ENCODE measurements at regions not wholly inside any gene's neighbourhood (a gene's known extent, or its start where the extent isn't known, plus 50 kb on each side); places are given as distances from the start of the nearest gene placed in this dataset.
A peak's percentile ranks its signal among the peaks of the same experiment; 100 is the strongest.

DNA sequence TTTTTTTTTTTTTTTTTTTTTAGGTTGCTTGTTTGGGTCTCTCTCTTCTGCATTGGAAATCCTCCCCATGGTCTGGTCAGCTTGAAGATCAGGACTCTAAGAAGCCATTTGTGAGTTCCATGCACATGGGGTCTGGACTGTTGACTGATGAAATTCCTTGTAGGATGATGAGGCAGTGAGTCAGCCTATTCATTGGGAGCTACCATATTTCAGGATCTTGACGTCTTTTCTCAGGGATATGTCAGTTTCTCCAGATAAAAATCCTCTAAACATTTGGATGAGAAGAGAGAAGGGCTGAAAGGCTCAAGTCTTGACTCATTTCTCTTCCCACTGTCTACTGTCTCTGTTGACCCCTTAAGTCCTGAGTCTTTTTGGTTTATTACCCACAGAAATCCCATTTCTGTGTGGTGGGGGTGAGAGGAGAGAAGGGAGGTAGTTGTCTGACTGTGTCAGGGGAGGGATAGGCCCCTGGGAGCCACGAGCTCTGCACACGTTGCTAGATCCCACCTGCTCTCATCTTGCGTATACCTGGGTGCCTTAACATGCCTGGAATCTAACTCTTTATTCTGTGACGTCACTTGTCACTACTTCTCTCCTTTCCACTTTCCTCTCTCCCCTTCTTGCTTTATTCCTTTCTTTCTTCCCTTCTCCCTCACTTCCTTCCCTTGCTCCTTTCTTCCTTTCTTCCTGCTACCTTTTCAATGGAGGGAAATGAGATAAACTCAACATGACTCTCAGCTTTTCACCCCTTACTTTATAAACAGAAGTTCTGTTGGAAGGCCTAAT is 333.1 kb upstream of the XYLT1 start:
- no peak for DNase-seq (ENCODE audit: low read depth, low spot score)
- Histone ChIP-seq H3K4me1 (ENCODE audit: insufficient read depth, insufficient read length) (no peaks in the 10 kb centered on the region), H3K27me3 (ENCODE audit: insufficient read depth, insufficient read length) (no peaks in the 10 kb centered on the region), H3K36me3 (ENCODE audit: insufficient read depth, insufficient read length, low read length) (no peaks in the 10 kb centered on the region), H3K9ac (ENCODE audit: insufficient read length, low read depth) (no peak overlapping the region), H3K4me3 (ENCODE audit: insufficient read length, low read depth) (no peak overlapping the region), H3K9me3 (ENCODE audit: insufficient read depth, low read length) (no peaks in the 10 kb centered on the region)
- TF ChIP-seq SUZ12 (IDR thresholded peaks at IDR 0.05; ENCODE audit: extremely low read depth, insufficient read depth, insufficient read length): no peak
- TF ChIP-seq ZNF274 (IDR thresholded peaks at IDR 0.05; ENCODE audit: low read depth, low read length): no peak
- no peak for TF ChIP-seq YY1 (IDR thresholded peaks at IDR 0.05; ENCODE audit: insufficient read depth, insufficient read length)

DNA sequence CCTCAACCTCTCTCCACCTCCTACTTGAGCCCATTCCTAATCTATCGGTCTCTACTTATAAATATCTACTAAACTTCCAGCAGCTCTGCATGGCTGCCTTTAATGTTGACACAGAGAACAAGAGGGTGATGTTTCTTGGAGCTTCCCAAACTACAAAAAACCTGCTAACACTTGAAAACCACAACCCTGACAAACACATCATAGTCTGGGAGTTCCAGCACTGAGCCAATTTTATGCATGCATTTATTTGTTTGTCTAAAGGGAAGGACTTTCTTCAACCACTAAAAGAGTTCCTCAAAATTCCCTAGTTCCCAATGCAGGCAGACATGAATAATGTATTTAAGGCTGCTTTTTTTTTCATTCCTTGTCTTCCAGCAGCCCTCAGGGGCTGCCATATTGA is 331.8 kb upstream of the XYLT1 start:
- H3K9ac ChIP-seq (ENCODE audit: insufficient read length, low read depth): no peak overlapping the region
- H3K36me3 ChIP-seq (ENCODE audit: insufficient read depth, insufficient read length, low read length): no peaks in the 10 kb centered on the region
- no peak for TF ChIP-seq SUZ12 (IDR thresholded peaks at IDR 0.05; ENCODE audit: extremely low read depth, insufficient read depth, insufficient read length)
- no peak for TF ChIP-seq YY1 (IDR thresholded peaks at IDR 0.05; ENCODE audit: insufficient read depth, insufficient read length)
- TF ChIP-seq ZNF274 (IDR thresholded peaks at IDR 0.05; ENCODE audit: low read depth, low read length): no peak
- no peak overlapping the region for H3K4me3 ChIP-seq (ENCODE audit: insufficient read length, low read depth)
- H3K27me3 ChIP-seq (ENCODE audit: insufficient read depth, insufficient read length): no peaks in the 10 kb centered on the region
- H3K4me1 ChIP-seq (ENCODE audit: insufficient read depth, insufficient read length): no peaks in the 10 kb centered on the region
- H3K9me3 ChIP-seq (ENCODE audit: insufficient read depth, low read length): no peaks in the 10 kb centered on the region
- no peak for DNase-seq (ENCODE audit: low read depth, low spot score)

DNA sequence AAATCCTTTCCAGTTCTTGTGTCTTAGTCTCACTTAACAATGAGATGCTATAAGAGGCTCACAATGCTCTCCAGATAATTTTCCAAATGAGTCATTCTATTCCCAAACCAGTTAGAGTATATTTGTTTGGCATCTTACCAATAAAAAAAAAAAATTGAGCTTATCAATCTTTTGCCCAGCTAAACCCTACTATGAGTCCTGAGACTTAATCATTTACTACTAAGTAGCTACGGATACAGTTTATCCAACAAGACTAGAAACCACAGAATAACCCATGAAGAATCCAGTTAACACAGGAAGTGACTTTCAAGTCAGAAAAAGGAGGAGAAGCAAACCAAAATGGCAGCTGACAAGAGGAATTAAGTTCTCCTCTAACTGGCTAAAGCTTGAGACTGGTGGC is 330.3 kb upstream of the XYLT1 start:
- TF ChIP-seq SUZ12 (IDR thresholded peaks at IDR 0.05; ENCODE audit: extremely low read depth, insufficient read depth, insufficient read length) (no peak), ZNF274 (IDR thresholded peaks at IDR 0.05; ENCODE audit: low read depth, low read length) (no peak), YY1 (IDR thresholded peaks at IDR 0.05; ENCODE audit: insufficient read depth, insufficient read length) (no peak)
- Histone ChIP-seq H3K9ac (ENCODE audit: insufficient read length, low read depth) (no peak overlapping the region), H3K27me3 (ENCODE audit: insufficient read depth, insufficient read length) (no peaks in the 10 kb centered on the region), H3K4me3 (ENCODE audit: insufficient read length, low read depth) (no peak overlapping the region), H3K4me1 (ENCODE audit: insufficient read depth, insufficient read length) (no peaks in the 10 kb centered on the region), H3K9me3 (ENCODE audit: insufficient read depth, low read length) (no peaks in the 10 kb centered on the region), H3K36me3 (ENCODE audit: insufficient read depth, insufficient read length, low read length) (no peaks in the 10 kb centered on the region)
- no peak for DNase-seq (ENCODE audit: low read depth, low spot score)

DNA sequence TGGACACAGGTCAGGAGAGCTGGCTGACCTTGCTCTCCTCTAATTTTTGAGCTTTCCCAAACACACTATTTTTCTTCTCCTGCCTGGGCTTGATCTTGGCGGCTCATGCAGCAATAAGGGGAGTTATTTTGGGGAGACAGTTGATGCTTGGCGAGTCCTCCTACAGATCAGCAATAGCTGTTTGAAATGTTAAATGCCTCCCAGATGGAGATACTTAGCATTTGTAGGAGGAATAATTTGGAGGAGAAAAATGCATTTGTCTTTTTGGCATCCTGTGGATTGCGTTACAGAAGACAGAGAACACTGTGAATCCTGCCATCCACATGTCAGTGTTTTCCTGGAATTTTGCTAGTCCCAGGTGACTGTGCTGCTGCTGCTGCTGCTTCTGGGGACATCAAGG is 328.0 kb upstream of the XYLT1 start:
- Histone ChIP-seq H3K27me3 (ENCODE audit: insufficient read depth, insufficient read length) (no peaks in the 10 kb centered on the region), H3K9me3 (ENCODE audit: insufficient read depth, low read length) (no peaks in the 10 kb centered on the region), H3K4me3 (ENCODE audit: insufficient read length, low read depth) (no peak overlapping the region), H3K36me3 (ENCODE audit: insufficient read depth, insufficient read length, low read length) (no peaks in the 10 kb centered on the region), H3K4me1 (ENCODE audit: insufficient read depth, insufficient read length) (no peaks in the 10 kb centered on the region), H3K9ac (ENCODE audit: insufficient read length, low read depth) (no peak overlapping the region)
- TF ChIP-seq ZNF274 (IDR thresholded peaks at IDR 0.05; ENCODE audit: low read depth, low read length): no peak
- TF ChIP-seq SUZ12 (IDR thresholded peaks at IDR 0.05; ENCODE audit: extremely low read depth, insufficient read depth, insufficient read length): no peak
- TF ChIP-seq YY1 (IDR thresholded peaks at IDR 0.05; ENCODE audit: insufficient read depth, insufficient read length): no peak
- no peak for DNase-seq (ENCODE audit: low read depth, low spot score)

DNA sequence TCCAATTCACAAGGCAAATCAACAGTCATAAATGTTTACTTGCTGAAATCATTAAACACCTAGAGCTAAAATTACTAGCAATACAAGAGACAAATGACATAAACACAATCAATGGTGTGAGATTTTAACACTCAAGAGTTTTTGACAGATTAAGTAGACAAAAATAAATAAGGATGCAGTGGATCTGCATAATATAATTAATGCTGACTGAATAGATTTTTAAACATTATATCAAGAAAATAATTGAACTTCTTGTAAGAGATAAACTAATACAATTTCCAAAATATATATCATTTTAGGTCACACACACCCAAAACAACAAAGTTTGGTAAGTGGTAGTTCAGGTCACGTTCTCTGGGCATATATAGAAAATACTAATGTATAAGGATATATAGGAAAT is 322.6 kb upstream of the XYLT1 start:
- Histone ChIP-seq H3K9ac (ENCODE audit: insufficient read length, low read depth) (no peak overlapping the region), H3K36me3 (ENCODE audit: insufficient read depth, insufficient read length, low read length) (no peaks in the 10 kb centered on the region), H3K4me3 (ENCODE audit: insufficient read length, low read depth) (no peak overlapping the region), H3K9me3 (ENCODE audit: insufficient read depth, low read length) (peaks cover 5% of the 10 kb centered on the region; the same call in 1 of the 2 replicates), H3K4me1 (ENCODE audit: insufficient read depth, insufficient read length) (no peaks in the 10 kb centered on the region), H3K27me3 (ENCODE audit: insufficient read depth, insufficient read length) (no peaks in the 10 kb centered on the region)
- DNase-seq (ENCODE audit: low read depth, low spot score): no peak
- TF ChIP-seq SUZ12 (IDR thresholded peaks at IDR 0.05; ENCODE audit: extremely low read depth, insufficient read depth, insufficient read length): no peak
- TF ChIP-seq YY1 (IDR thresholded peaks at IDR 0.05; ENCODE audit: insufficient read depth, insufficient read length): no peak
- TF ChIP-seq ZNF274 (IDR thresholded peaks at IDR 0.05; ENCODE audit: low read depth, low read length): no peak

DNA sequence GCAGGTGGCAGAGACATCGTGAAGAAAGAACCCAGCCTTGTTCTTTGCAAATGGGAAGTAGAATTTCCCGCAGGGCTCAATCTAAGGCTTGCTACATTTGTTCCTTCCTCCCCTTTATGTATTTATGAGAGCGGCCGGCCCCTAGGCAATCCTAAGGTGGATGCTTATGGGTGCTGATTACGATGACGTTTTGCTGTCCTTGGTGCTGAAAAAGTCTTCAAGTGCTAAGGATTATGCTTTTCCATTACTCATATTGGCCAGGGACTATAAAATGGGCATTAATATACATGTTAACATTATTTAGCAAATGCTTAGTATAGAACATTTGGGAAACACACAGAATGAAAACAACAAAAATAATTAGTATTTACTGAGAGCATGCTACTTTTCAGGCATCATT is 313.3 kb upstream of the XYLT1 start:
- TF ChIP-seq YY1 (IDR thresholded peaks at IDR 0.05; ENCODE audit: insufficient read depth, insufficient read length) (no peak), SUZ12 (IDR thresholded peaks at IDR 0.05; ENCODE audit: extremely low read depth, insufficient read depth, insufficient read length) (no peak)
- no peaks in the 10 kb centered on the region for H3K4me1 ChIP-seq (ENCODE audit: insufficient read depth, insufficient read length)
- peak; percentile 56 for DNase-seq (ENCODE audit: low read depth, low spot score)

DNA sequence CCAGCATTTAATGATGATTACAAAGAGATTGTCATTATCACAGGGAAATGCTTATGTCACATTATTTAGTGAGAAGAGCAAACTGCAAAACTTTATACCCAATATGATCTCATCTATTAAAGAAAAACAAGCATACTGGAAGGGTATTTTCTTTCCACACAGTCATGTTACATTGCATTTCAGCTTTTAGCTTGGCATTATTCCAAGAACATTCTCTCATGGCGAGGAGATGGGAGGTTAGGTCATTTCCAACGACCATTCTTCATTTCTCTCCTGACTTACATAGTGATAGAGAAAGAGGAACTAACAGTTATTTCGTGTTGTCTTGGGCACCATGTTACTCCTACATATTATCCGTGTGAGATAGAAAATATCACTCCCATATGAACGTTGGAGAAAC is 309.4 kb upstream of the XYLT1 start:
- DNase-seq (ENCODE audit: low read depth, low spot score): no peak
- peaks cover 2% of the 10 kb centered on the region for H3K4me1 ChIP-seq (ENCODE audit: insufficient read depth, insufficient read length)
- H3K36me3 ChIP-seq (ENCODE audit: insufficient read depth, insufficient read length, low read length): no peaks in the 10 kb centered on the region
- no peaks in the 10 kb centered on the region for H3K9me3 ChIP-seq (ENCODE audit: insufficient read depth, low read length)
- H3K4me3 ChIP-seq (ENCODE audit: insufficient read length, low read depth): no peak overlapping the region
- TF ChIP-seq ZNF274 (IDR thresholded peaks at IDR 0.05; ENCODE audit: low read depth, low read length): no peak
- no peak for TF ChIP-seq YY1 (IDR thresholded peaks at IDR 0.05; ENCODE audit: insufficient read depth, insufficient read length)
- no peak for TF ChIP-seq SUZ12 (IDR thresholded peaks at IDR 0.05; ENCODE audit: extremely low read depth, insufficient read depth, insufficient read length)
- H3K27me3 ChIP-seq (ENCODE audit: insufficient read depth, insufficient read length): no peaks in the 10 kb centered on the region
- no peak overlapping the region for H3K9ac ChIP-seq (ENCODE audit: insufficient read length, low read depth)

More for the DNA sequence above, 313.3 kb upstream of the XYLT1 start:
- H3K27me3 ChIP-seq (ENCODE audit: insufficient read depth, insufficient read length): no peaks in the 10 kb centered on the region
- no peaks in the 10 kb centered on the region for H3K36me3 ChIP-seq (ENCODE audit: insufficient read depth, insufficient read length, low read length)
- H3K9ac ChIP-seq (ENCODE audit: insufficient read length, low read depth): no peak overlapping the region
- H3K4me3 ChIP-seq (ENCODE audit: insufficient read length, low read depth): no peak overlapping the region
- no peaks in the 10 kb centered on the region for H3K9me3 ChIP-seq (ENCODE audit: insufficient read depth, low read length)
